ENCODE measurements at regions not wholly inside any gene's neighbourhood (a gene's known extent, or its start where the extent isn't known, plus 50 kb on each side); places are given as distances from the start of the nearest gene placed in this dataset.
A peak's percentile ranks its signal among the peaks of the same experiment; 100 is the strongest.

DNA sequence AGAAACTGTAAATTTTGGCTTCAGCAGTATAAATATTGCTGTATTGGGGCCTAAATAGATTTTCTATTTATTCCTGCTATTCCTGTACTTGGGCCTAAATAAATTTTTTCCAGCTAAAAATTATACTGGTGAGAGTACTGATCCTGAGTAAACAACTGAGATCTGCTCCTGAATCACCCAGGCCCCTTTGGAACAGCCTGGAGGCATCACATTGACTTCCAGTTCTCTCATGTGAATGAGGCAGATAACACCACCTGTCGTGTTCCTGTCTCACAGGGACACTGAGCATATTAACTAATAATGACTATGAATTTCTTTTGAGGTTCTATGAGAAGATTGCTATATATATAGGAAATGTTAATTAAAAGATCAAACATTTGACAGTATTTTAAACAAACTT is 119.5 kb upstream of the PLCXD3 start:
- TF ChIP-seq, protein P1, sequence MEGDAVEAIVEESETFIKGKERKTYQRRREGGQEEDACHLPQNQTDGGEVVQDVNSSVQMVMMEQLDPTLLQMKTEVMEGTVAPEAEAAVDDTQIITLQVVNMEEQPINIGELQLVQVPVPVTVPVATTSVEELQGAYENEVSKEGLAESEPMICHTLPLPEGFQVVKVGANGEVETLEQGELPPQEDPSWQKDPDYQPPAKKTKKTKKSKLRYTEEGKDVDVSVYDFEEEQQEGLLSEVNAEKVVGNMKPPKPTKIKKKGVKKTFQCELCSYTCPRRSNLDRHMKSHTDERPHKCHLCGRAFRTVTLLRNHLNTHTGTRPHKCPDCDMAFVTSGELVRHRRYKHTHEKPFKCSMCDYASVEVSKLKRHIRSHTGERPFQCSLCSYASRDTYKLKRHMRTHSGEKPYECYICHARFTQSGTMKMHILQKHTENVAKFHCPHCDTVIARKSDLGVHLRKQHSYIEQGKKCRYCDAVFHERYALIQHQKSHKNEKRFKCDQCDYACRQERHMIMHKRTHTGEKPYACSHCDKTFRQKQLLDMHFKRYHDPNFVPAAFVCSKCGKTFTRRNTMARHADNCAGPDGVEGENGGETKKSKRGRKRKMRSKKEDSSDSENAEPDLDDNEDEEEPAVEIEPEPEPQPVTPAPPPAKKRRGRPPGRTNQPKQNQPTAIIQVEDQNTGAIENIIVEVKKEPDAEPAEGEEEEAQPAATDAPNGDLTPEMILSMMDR (IDR thresholded peaks at IDR 0.05; ENCODE audit: low read length), result no peak
- TF ChIP-seq EZH2phosphoT487 (IDR thresholded peaks at IDR 0.05; ENCODE audit: low read length), result no peak
- TF ChIP-seq EZH2 (optimal IDR thresholded peaks at IDR 0.05; ENCODE audit: low read depth, low read length), result no peak
- Histone ChIP-seq H3K36me3 (replicated peaks; ENCODE audit: insufficient read depth, low read length) (no peaks in the 10 kb centered on the region), H3K9me3 (replicated peaks; ENCODE audit: insufficient read depth, low read length) (no peaks in the 10 kb centered on the region), H3K4me2 (ENCODE audit: low read depth, low read length) (no peak overlapping the region), H3K4me3 (ENCODE audit: low read length) (no peak overlapping the region), H3K4me1 (ENCODE audit: low read length) (no peaks in the 10 kb centered on the region), H3F3A (ENCODE audit: insufficient read depth, low read length) (no peaks in the 10 kb centered on the region), H3K27ac (ENCODE audit: low read length) (no peak overlapping the region), H3K27me3 (replicated peaks; ENCODE audit: insufficient read depth, low read length) (no peaks in the 10 kb centered on the region), H3K9ac (ENCODE audit: low read length) (no peak overlapping the region), H2AFZ (ENCODE audit: low read length) (no peak overlapping the region), H4K20me1 (ENCODE audit: insufficient read depth, low read length) (no peaks in the 10 kb centered on the region), H3K9me2 (replicated peaks; ENCODE audit: insufficient read depth, low read length) (no peaks in the 10 kb centered on the region), H3K79me2 (ENCODE audit: low read length) (no peaks in the 10 kb centered on the region)
- DNase-seq, result no peak

GRCh38 chr5:41625571-41625970 is 115.2 kb upstream of the PLCXD3 start:
- Histone ChIP-seq H3K4me2 (ENCODE audit: low read depth, low read length) (no peak overlapping the region), H4K20me1 (ENCODE audit: insufficient read depth, low read length) (no peaks in the 10 kb centered on the region), H3K4me3 (ENCODE audit: low read length) (no peak overlapping the region), H3K9ac (ENCODE audit: low read length) (no peak overlapping the region), H3K27me3 (replicated peaks; ENCODE audit: insufficient read depth, low read length) (no peaks in the 10 kb centered on the region), H3F3A (ENCODE audit: insufficient read depth, low read length) (no peaks in the 10 kb centered on the region), H3K36me3 (replicated peaks; ENCODE audit: insufficient read depth, low read length) (no peaks in the 10 kb centered on the region), H3K9me3 (replicated peaks; ENCODE audit: insufficient read depth, low read length) (no peaks in the 10 kb centered on the region), H3K27ac (ENCODE audit: low read length) (no peak overlapping the region), H3K9me2 (replicated peaks; ENCODE audit: insufficient read depth, low read length) (no peaks in the 10 kb centered on the region), H3K79me2 (ENCODE audit: low read length) (no peaks in the 10 kb centered on the region), H2AFZ (ENCODE audit: low read length) (no peak overlapping the region), H3K4me1 (ENCODE audit: low read length) (no peaks in the 10 kb centered on the region)
- TF ChIP-seq EZH2phosphoT487 (IDR thresholded peaks at IDR 0.05; ENCODE audit: low read length), result no peak
- TF ChIP-seq EZH2 (optimal IDR thresholded peaks at IDR 0.05; ENCODE audit: low read depth, low read length), result no peak
- TF ChIP-seq, protein P1 (IDR thresholded peaks at IDR 0.05; ENCODE audit: low read length), result no peak
- no peak for DNase-seq

DNA sequence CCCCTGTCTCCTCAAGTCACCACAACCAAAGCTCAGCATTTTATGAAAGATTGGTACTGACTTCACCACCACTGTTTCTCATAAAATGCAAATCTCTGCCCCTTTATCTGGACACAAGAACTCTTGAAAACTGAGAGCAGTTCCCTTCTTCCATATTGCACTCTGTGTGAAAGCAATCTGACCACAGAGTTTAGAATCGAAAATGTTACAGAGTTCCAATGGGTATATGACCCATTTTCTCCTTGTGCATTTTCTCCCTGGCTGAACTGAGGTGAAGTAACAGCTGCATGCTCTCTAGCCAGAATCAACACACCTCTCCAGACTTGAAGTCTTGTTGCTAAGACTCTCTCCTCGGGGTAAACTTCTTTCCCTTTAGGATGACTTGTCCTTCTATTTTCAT is 111.0 kb upstream of the PLCXD3 start:
- H3K9me2 ChIP-seq (replicated peaks; ENCODE audit: insufficient read depth, low read length), result no peaks in the 10 kb centered on the region
- no peak overlapping the region for H3K27ac ChIP-seq (ENCODE audit: low read length)
- H3K27me3 ChIP-seq (replicated peaks; ENCODE audit: insufficient read depth, low read length), result no peaks in the 10 kb centered on the region
- no peak overlapping the region for H2AFZ ChIP-seq (ENCODE audit: low read length)
- no peaks in the 10 kb centered on the region for H3F3A ChIP-seq (ENCODE audit: insufficient read depth, low read length)
- TF ChIP-seq, protein P1 (IDR thresholded peaks at IDR 0.05; ENCODE audit: low read length), result no peak
- TF ChIP-seq EZH2phosphoT487 (IDR thresholded peaks at IDR 0.05; ENCODE audit: low read length) (no peak), EZH2 (optimal IDR thresholded peaks at IDR 0.05; ENCODE audit: low read depth, low read length) (no peak)
- no peak overlapping the region for H3K9ac ChIP-seq (ENCODE audit: low read length)
- H3K4me2 ChIP-seq (ENCODE audit: low read depth, low read length), result no peak overlapping the region
- H3K79me2 ChIP-seq (ENCODE audit: low read length), result no peaks in the 10 kb centered on the region
- peak; percentile 46 for DNase-seq
- no peaks in the 10 kb centered on the region for H3K9me3 ChIP-seq (replicated peaks; ENCODE audit: insufficient read depth, low read length)
- H4K20me1 ChIP-seq (ENCODE audit: insufficient read depth, low read length), result no peaks in the 10 kb centered on the region
- H3K4me3 ChIP-seq (ENCODE audit: low read length), result no peak overlapping the region
- no peaks in the 10 kb centered on the region for H3K36me3 ChIP-seq (replicated peaks; ENCODE audit: insufficient read depth, low read length)
- H3K4me1 ChIP-seq (ENCODE audit: low read length), result no peaks in the 10 kb centered on the region
